ENCODE measurements at regions not wholly inside any gene's neighbourhood (a gene's known extent, or its start where the extent isn't known, plus 50 kb on each side); places are given as distances from the start of the nearest gene placed in this dataset.
"Not testable (repeated sequence)": the region's sequence is repeated elsewhere in the genome, so short reads cannot be mapped to it uniquely, and the experiment has no call there.

DNA sequence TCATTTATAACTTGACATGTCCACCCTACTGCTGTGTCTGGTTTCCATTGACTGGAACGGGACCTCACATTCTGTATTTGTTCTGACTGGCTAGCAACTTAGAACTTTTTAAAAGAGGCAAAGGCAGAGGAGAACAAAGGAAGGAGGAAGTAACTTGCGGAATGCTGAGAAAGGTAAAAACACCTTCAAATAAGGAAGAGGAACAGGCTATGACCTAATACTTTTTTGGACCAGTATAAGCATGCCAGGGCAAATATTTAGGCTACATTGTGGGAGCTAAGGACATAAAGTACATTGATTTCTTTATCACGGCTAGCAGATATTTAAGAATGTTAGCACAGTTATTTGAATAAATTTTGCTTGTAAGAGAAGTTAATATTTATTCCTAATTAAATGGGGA lies 240.5 kb downstream of the TLR4 start:
- H3K36me3 Mint-ChIP-seq; H3K27me3 Mint-ChIP-seq; H3K27me3 ChIP-seq (ENCODE audit: control insufficient read depth, insufficient read depth, low read length); H3K27ac Mint-ChIP-seq; H3K36me3 ChIP-seq (ENCODE audit: control insufficient read depth, insufficient read depth, low read length); H3K9me3 ChIP-seq (ENCODE audit: control insufficient read depth in 2 of 2, low read length in 2 of 2); ATAC-seq (ENCODE audit: low read depth in 2 of 2); H3K4me3 ChIP-seq (ENCODE audit: low read depth, low read length); H3K4me1 ChIP-seq (ENCODE audit: control insufficient read depth, insufficient read depth, low read length, poor library complexity, severe bottlenecking); H3K4me1 Mint-ChIP-seq; DNase-seq; H3K27ac ChIP-seq (ENCODE audit: insufficient read depth, low read length, poor library complexity, severe bottlenecking); H3K9me3 Mint-ChIP-seq; H3K4me3 Mint-ChIP-seq: not testable (repeated sequence)

GRCh38 chr9:117945286-117945685 lies 241.1 kb downstream of the TLR4 start:
- Mint-ChIP-seq H3K27ac (no peak overlapping the region), H3K4me1 (no peaks in the 10 kb centered on the region), H3K36me3 (no peaks in the 10 kb centered on the region), H3K27me3 (no peaks in the 10 kb centered on the region), H3K9me3 (peaks cover 0 to 5% (median 0%) of the 10 kb centered on the region in 7 donors), H3K4me3 (no peak overlapping the region)
- ATAC-seq (ENCODE audit: low read depth in 2 of 2) (no peak), DNase-seq (no peak)
- no peaks in the 10 kb centered on the region for H3K4me1 ChIP-seq (ENCODE audit: control insufficient read depth, insufficient read depth, low read length, poor library complexity, severe bottlenecking)
- no peaks in the 10 kb centered on the region for H3K36me3 ChIP-seq (ENCODE audit: control insufficient read depth, insufficient read depth, low read length)
- H3K27me3 ChIP-seq (ENCODE audit: control insufficient read depth, insufficient read depth, low read length) = no peaks in the 10 kb centered on the region
- no peak overlapping the region for H3K4me3 ChIP-seq (ENCODE audit: low read depth, low read length)
- H3K9me3 ChIP-seq (ENCODE audit: control insufficient read depth in 2 of 2, low read length in 2 of 2) = no peaks in the 10 kb centered on the region
- H3K27ac ChIP-seq (ENCODE audit: insufficient read depth, low read length, poor library complexity, severe bottlenecking) = no peak overlapping the region

DNA sequence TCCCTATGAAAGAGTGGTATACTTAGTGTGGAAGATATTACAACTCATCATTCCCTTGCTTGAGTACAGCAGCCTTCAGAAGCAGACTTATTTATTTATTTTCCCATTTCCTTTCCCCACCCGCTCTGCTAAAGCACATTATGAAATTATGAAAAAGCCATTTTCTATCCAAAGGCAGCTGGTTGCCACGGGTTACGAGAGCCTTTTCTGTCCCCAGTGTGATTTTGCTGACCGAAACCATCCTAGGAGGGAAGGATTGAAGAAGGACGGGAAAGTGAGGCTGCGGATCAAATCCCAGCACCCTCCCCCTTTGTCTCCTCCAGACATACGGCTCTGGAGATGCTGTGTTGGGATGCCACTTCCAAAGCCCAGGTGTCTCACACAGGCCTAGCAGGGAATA lies 246.9 kb downstream of the TLR4 start:
- peaks cover 0 to 4% (median 0%) of the 10 kb centered on the region in 7 donors for H3K9me3 Mint-ChIP-seq
- ATAC-seq (ENCODE audit: low read depth in 2 of 2) (no peak), DNase-seq (no peak)
- no peaks in the 10 kb centered on the region for H3K36me3 Mint-ChIP-seq
- Histone ChIP-seq H3K27me3 (ENCODE audit: control insufficient read depth, insufficient read depth, low read length) (no peaks in the 10 kb centered on the region), H3K9me3 (ENCODE audit: control insufficient read depth in 2 of 2, low read length in 2 of 2) (peaks cover 0 to 2% of the 10 kb centered on the region in 2 experiments), H3K4me1 (ENCODE audit: control insufficient read depth, insufficient read depth, low read length, poor library complexity, severe bottlenecking) (no peaks in the 10 kb centered on the region), H3K27ac (ENCODE audit: insufficient read depth, low read length, poor library complexity, severe bottlenecking) (no peak overlapping the region), H3K36me3 (ENCODE audit: control insufficient read depth, insufficient read depth, low read length) (no peaks in the 10 kb centered on the region), H3K4me3 (ENCODE audit: low read depth, low read length) (no peak overlapping the region)
- no peak overlapping the region for H3K27ac Mint-ChIP-seq
- H3K27me3 Mint-ChIP-seq = no peaks in the 10 kb centered on the region
- H3K4me3 Mint-ChIP-seq = no peak overlapping the region
- no peaks in the 10 kb centered on the region for H3K4me1 Mint-ChIP-seq

- no peaks in the 10 kb centered on the region for H3K36me3 ChIP-seq (ENCODE audit: control insufficient read depth, insufficient read depth, low read length)
- no peak for DNase-seq
- peaks cover 0 to 2% of the 10 kb centered on the region in 2 experiments for H3K9me3 ChIP-seq (ENCODE audit: control insufficient read depth in 2 of 2, low read length in 2 of 2)
- no peak for ATAC-seq (ENCODE audit: low read depth in 2 of 2)
- Mint-ChIP-seq H3K9me3 (peaks cover 0 to 4% (median 0%) of the 10 kb centered on the region in 7 donors), H3K4me3 (no peak overlapping the region), H3K36me3 (no peaks in the 10 kb centered on the region), H3K27me3 (no peaks in the 10 kb centered on the region), H3K4me1 (no peaks in the 10 kb centered on the region), H3K27ac (no peak overlapping the region)
- no peaks in the 10 kb centered on the region for H3K4me1 ChIP-seq (ENCODE audit: control insufficient read depth, insufficient read depth, low read length, poor library complexity, severe bottlenecking)
- no peak overlapping the region for H3K27ac ChIP-seq (ENCODE audit: insufficient read depth, low read length, poor library complexity, severe bottlenecking)
- no peaks in the 10 kb centered on the region for H3K27me3 ChIP-seq (ENCODE audit: control insufficient read depth, insufficient read depth, low read length)
- H3K4me3 ChIP-seq (ENCODE audit: low read depth, low read length) = no peak overlapping the region
These were observed 248.4 kb downstream of the TLR4 start for GRCh38 chr9:117952581-117952980.

DNA sequence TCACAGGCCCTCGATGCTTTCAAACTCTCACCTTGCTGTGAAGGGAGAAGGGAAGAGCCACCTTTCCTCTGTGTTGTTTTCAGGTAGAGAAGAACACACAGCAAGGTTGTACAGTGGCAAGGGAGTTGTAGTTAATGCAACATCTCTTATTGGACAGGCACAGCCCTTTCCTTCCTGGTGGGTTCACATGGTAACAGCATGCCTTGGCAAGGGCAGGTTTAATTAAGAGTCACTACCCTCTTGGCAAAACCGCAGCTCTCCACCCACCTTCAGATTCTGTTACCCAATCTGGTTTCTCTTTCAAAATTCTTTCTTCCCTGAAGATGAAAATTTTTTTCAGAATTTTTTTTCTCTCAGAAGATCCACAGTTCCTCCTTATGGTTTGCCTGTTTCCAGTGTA lies 253.1 kb downstream of the TLR4 start:
- H3K4me1 ChIP-seq (ENCODE audit: control insufficient read depth, insufficient read depth, low read length, poor library complexity, severe bottlenecking) = no peaks in the 10 kb centered on the region
- Mint-ChIP-seq H3K4me1 (no peaks in the 10 kb centered on the region), H3K9me3 (peaks cover 0 to 8% (median 3%) of the 10 kb centered on the region in 7 donors), H3K27me3 (no peaks in the 10 kb centered on the region), H3K27ac (no peak overlapping the region), H3K36me3 (no peaks in the 10 kb centered on the region), H3K4me3 (no peak overlapping the region)
- H3K9me3 ChIP-seq (ENCODE audit: control insufficient read depth in 2 of 2, low read length in 2 of 2) = no peaks in the 10 kb centered on the region
- DNase-seq (no peak), ATAC-seq (ENCODE audit: low read depth in 2 of 2) (no peak)
- no peaks in the 10 kb centered on the region for H3K36me3 ChIP-seq (ENCODE audit: control insufficient read depth, insufficient read depth, low read length)
- H3K4me3 ChIP-seq (ENCODE audit: low read depth, low read length) = no peak overlapping the region
- no peak overlapping the region for H3K27ac ChIP-seq (ENCODE audit: insufficient read depth, low read length, poor library complexity, severe bottlenecking)
- no peaks in the 10 kb centered on the region for H3K27me3 ChIP-seq (ENCODE audit: control insufficient read depth, insufficient read depth, low read length)

DNA sequence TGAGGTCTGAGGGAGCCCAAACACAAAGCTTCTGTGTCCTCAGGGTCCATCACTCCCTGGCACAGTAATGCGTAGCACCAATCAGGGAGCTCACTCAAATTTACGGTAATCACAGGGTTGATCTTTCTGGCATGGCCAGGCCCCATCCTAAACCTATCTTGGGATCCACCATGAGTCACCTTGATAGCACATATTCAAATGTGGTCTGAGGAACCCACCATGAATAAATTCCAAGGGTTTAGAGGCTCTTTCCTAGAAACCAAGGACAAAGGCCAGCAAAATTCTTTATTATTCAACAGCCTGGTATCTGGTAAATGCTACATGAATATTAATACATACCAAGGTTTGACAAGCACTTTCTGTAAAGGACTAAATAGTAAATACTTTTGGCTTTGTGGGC lies 254.5 kb downstream of the TLR4 start:
- no peaks in the 10 kb centered on the region for H3K4me1 ChIP-seq (ENCODE audit: control insufficient read depth, insufficient read depth, low read length, poor library complexity, severe bottlenecking)
- Mint-ChIP-seq H3K4me1 (no peaks in the 10 kb centered on the region), H3K36me3 (no peaks in the 10 kb centered on the region), H3K9me3 (peaks cover 0 to 8% (median 3%) of the 10 kb centered on the region in 7 donors), H3K27me3 (no peaks in the 10 kb centered on the region), H3K27ac (no peak overlapping the region), H3K4me3 (no peak overlapping the region)
- H3K36me3 ChIP-seq (ENCODE audit: control insufficient read depth, insufficient read depth, low read length) = no peaks in the 10 kb centered on the region
- ATAC-seq (ENCODE audit: low read depth in 2 of 2) (no peak), DNase-seq (no peak)
- no peak overlapping the region for H3K27ac ChIP-seq (ENCODE audit: insufficient read depth, low read length, poor library complexity, severe bottlenecking)
- no peaks in the 10 kb centered on the region for H3K9me3 ChIP-seq (ENCODE audit: control insufficient read depth in 2 of 2, low read length in 2 of 2)
- H3K4me3 ChIP-seq (ENCODE audit: low read depth, low read length) = no peak overlapping the region
- no peaks in the 10 kb centered on the region for H3K27me3 ChIP-seq (ENCODE audit: control insufficient read depth, insufficient read depth, low read length)

GRCh38 chr9:117963493-117964090 lies 259.4 kb downstream of the TLR4 start:
- Mint-ChIP-seq H3K27me3 (no peaks in the 10 kb centered on the region), H3K9me3 (peaks cover 0 to 10% (median 1%) of the 10 kb centered on the region in 7 donors), H3K27ac (no peak overlapping the region), H3K4me3 (no peak overlapping the region), H3K36me3 (no peaks in the 10 kb centered on the region), H3K4me1 (no peaks in the 10 kb centered on the region)
- H3K27me3 ChIP-seq (ENCODE audit: control insufficient read depth, insufficient read depth, low read length) = no peaks in the 10 kb centered on the region
- DNase-seq (no peak), ATAC-seq (ENCODE audit: low read depth in 2 of 2) (no peak)
- no peaks in the 10 kb centered on the region for H3K4me1 ChIP-seq (ENCODE audit: control insufficient read depth, insufficient read depth, low read length, poor library complexity, severe bottlenecking)
- no peak overlapping the region for H3K4me3 ChIP-seq (ENCODE audit: low read depth, low read length)
- H3K9me3 ChIP-seq (ENCODE audit: control insufficient read depth in 2 of 2, low read length in 2 of 2) = no peaks in the 10 kb centered on the region
- no peak overlapping the region for H3K27ac ChIP-seq (ENCODE audit: insufficient read depth, low read length, poor library complexity, severe bottlenecking)
- H3K36me3 ChIP-seq (ENCODE audit: control insufficient read depth, insufficient read depth, low read length) = no peaks in the 10 kb centered on the region

GRCh38 chr9:117970276-117971050 lies 266.3 kb downstream of the TLR4 start:
- H3K4me1 Mint-ChIP-seq = no peaks in the 10 kb centered on the region
- no peaks in the 10 kb centered on the region for H3K4me1 ChIP-seq (ENCODE audit: control insufficient read depth, insufficient read depth, low read length, poor library complexity, severe bottlenecking)
- H3K36me3 ChIP-seq (ENCODE audit: control insufficient read depth, insufficient read depth, low read length) = no peaks in the 10 kb centered on the region
- no peak overlapping the region for H3K4me3 Mint-ChIP-seq
- no peaks in the 10 kb centered on the region for H3K36me3 Mint-ChIP-seq
- H3K9me3 ChIP-seq (ENCODE audit: control insufficient read depth in 2 of 2, low read length in 2 of 2) = no peaks in the 10 kb centered on the region
- no peaks in the 10 kb centered on the region for H3K27me3 Mint-ChIP-seq
- H3K4me3 ChIP-seq (ENCODE audit: low read depth, low read length) = no peak overlapping the region
- no peak overlapping the region for H3K27ac ChIP-seq (ENCODE audit: insufficient read depth, low read length, poor library complexity, severe bottlenecking)
- no peak overlapping the region for H3K27ac Mint-ChIP-seq
- peaks cover 0 to 13% (median 5%) of the 10 kb centered on the region in 7 donors for H3K9me3 Mint-ChIP-seq
- DNase-seq (no peak), ATAC-seq (ENCODE audit: low read depth in 2 of 2) (no peak)
- H3K27me3 ChIP-seq (ENCODE audit: control insufficient read depth, insufficient read depth, low read length) = no peaks in the 10 kb centered on the region
